GM12878 (cell line): ENCODE measurements at regions not wholly inside any gene's neighbourhood (a gene's known extent, or its start where the extent isn't known, plus 50 kb on each side); places are given as distances from the start of the nearest gene placed in this dataset.

Experiments used
- ATAC-seq: fragments of 200-7000 bp; cut with Tn5 transposase; 3 replicates; pipeline ENCODE4 v1.9.1; 2020; ENCODE audit warnings: mild to moderate bottlenecking, moderate library complexity
- BruUV-seq: library from RNA; stranded (reverse); fragments of 400-500 nt; replicated peaks from 2 replicates; lab custom pipeline; 2021; lab: Mats Ljungman, UMichigan
- CTCF ChIA-PET: fragments of 300-600 bp; sonication (Branson Sonifier 250); formaldehyde crosslinking; extraction: SDS; loops from one replicate; lab custom pipeline; 2021; ENCODE audit warnings: inconsistent platforms; lab: Yijun Ruan, JAX
- POLR2A ChIA-PET: fragments of 350-600 bp; formaldehyde crosslinking; extraction: SDS; loops from one replicate; lab custom pipeline; 2021; ENCODE audit warnings: inconsistent platforms; lab: Charles Lee
- RAD21 ChIA-PET: fragments of 300-600 bp; sonication (Branson Sonifier 250); formaldehyde crosslinking; loops from one replicate; lab custom pipeline; 2023; ENCODE audit warnings: antibody characterized with exemption; ENCODE audit not compliant: unreplicated experiment; lab: Charles Lee
- SMC1A ChIA-PET: fragments of 300-600 bp; sonication (Branson Sonifier 250); formaldehyde crosslinking; loops from one replicate; lab custom pipeline; 2023; ENCODE audit not compliant: unreplicated experiment, uncharacterized antibody; lab: Charles Lee
- DNase-seq: peaks from one replicate; pipeline ENCODE4 v3.0.0-alpha.2; 2011; ENCODE audit warnings: low read depth, low spot score
- FAIRE-seq: peaks from 3 replicates; lab custom pipeline; 2011; peaks lifted over from hg19 to GRCh38; lab: Jason Lieb, UNC
- H2AFZ ChIP-seq: 2 replicates; pipeline ENCODE4 v1.6.0; 2011; ENCODE audit warnings: low read depth, low read length, control low read depth; ENCODE audit not compliant: control insufficient read depth
- H3K27ac ChIP-seq: 2 replicates; pipeline ENCODE4 v1.5.1; 2011; ENCODE audit warnings: control low read depth; ENCODE audit not compliant: control insufficient read depth, insufficient read depth
- H3K27me3 ChIP-seq, 2 experiments: replicated peaks in 1 of 2; 2 replicates each; pipeline versions ENCODE4 v1.6.0 to v1.6.1; 2011; ENCODE audit warnings: low read length in 1 of 2; ENCODE audit not compliant: control insufficient read depth in 2 of 2, insufficient read depth in 2 of 2
- H3K36me3 ChIP-seq, 2 experiments: 2 replicates each; pipeline ENCODE4 v1.5.1; 2011; ENCODE audit warnings: low read length in 1 of 2; ENCODE audit not compliant: control insufficient read depth in 2 of 2, insufficient read depth in 2 of 2
- H3K4me1 ChIP-seq: 2 replicates; pipeline ENCODE4 v1.6.1; 2011; ENCODE audit warnings: mild to moderate bottlenecking, low read length, moderate library complexity, mixed read lengths; ENCODE audit not compliant: control insufficient read depth, insufficient read depth
- H3K4me2 ChIP-seq: 2 replicates; pipeline ENCODE4 v1.6.0; 2011; ENCODE audit warnings: control low read depth; ENCODE audit not compliant: control insufficient read depth, insufficient read depth
- H3K4me3 ChIP-seq: fragments of 200-600 bp; sonication (generic); 2 replicates; pipeline ENCODE4 v1.5.1; 2016
- H3K79me2 ChIP-seq: 2 replicates; pipeline ENCODE4 v1.6.0; 2011; ENCODE audit warnings: low read length; ENCODE audit not compliant: control insufficient read depth, insufficient read depth
- H3K9ac ChIP-seq: 2 replicates; pipeline ENCODE4 v1.8.0; 2011; ENCODE audit warnings: low read length, control low read depth, mixed read lengths; ENCODE audit not compliant: control insufficient read depth, insufficient read depth
- H3K9me3 ChIP-seq: replicated peaks from 3 replicates; pipeline ENCODE4 v1.5.1; 2011; ENCODE audit warnings: mild to moderate bottlenecking, low read length; ENCODE audit not compliant: control insufficient read depth, insufficient read depth
- H4K20me1 ChIP-seq: 2 replicates; pipeline ENCODE4 v1.6.0; 2011; ENCODE audit not compliant: control insufficient read depth, insufficient read depth
- BCL3 ChIP-seq: IDR thresholded peaks from 2 replicates; pipeline ENCODE4 v1.6.1; 2011; ENCODE audit warnings: borderline replicate concordance, low read depth, mild to moderate bottlenecking, moderate library complexity, low read length; ENCODE audit not compliant: insufficient read depth, poor library complexity, severe bottlenecking
- KAT2A ChIP-seq: conservative IDR thresholded peaks from 2 replicates; pipeline ENCODE4 v1.6.1; 2011; ENCODE audit warnings: low read depth, low read length; ENCODE audit not compliant: control insufficient read depth
- RUNX3 ChIP-seq: IDR thresholded peaks from 2 replicates; pipeline ENCODE4 v1.6.1; 2012; ENCODE audit warnings: low read length, inconsistent platforms
- WRNIP1 ChIP-seq: IDR thresholded peaks from 2 replicates; pipeline ENCODE4 v1.6.1; 2011; ENCODE audit warnings: low read depth, low read length, improper control_type of control experiment, borderline replicate concordance
- ZNF592 ChIP-seq: fragments of 450-650 bp; IDR thresholded peaks from 2 replicates; pipeline ENCODE4 v1.6.1; 2017; ENCODE audit warnings: mild to moderate bottlenecking, moderate library complexity
- WGBS: methylation state at CpG from one replicate; pipeline ENCODE4 v1.1.6; 2016; ENCODE audit warnings: low lambda C conversion rate; ENCODE audit not compliant: insufficient replicate concordance, insufficient coverage; ENCODE audit errors: missing lambda C conversion rate; 5-methylcytosine and 5-hydroxymethylcytosine counted together
- in situ Hi-C: fragments of 300-500 bp; cut with MboI; formaldehyde crosslinking; loops from 9 replicates; pipeline ENCODE4 v1.14.3; 2018; ENCODE audit warnings: mixed read lengths
- intact Hi-C: fragments of 100-400 bp; cut with micrococcal nuclease; formaldehyde crosslinking; loops from one replicate; pipeline ENCODE4 v1.14.2; 2022; ENCODE audit not compliant: unreplicated experiment

- TF ChIP-seq ZNF592 (no peak), KAT2A (no peak)
- TF ChIP-seq, all 136 proteins: peak for 0
These were observed 93.7 kb upstream of the MRPS30 start (continued) for GRCh38 chr5:44714871-44715561.

- H3K4me3 ChIP-seq: no peak overlapping the region
- no peaks in the 10 kb centered on the region for H3K9me3 ChIP-seq
- H3K27me3 ChIP-seq: no peaks in the 10 kb centered on the region
- no peaks in the 10 kb centered on the region for H3K79me2 ChIP-seq
- RAD21 ChIA-PET: no interaction called here
- no peak for FAIRE-seq
- TF ChIP-seq WRNIP1 (no peak), BCL3 (no peak), RUNX3 (no peak)
- TF ChIP-seq, all 136 proteins: peak for 0
- H4K20me1 ChIP-seq: no peaks in the 10 kb centered on the region
- ChIA-PET CTCF (interaction anchor here (1.3 kb wide), 1 partner anchor 10 kb away, joined by 4 read pairs; no protein-coding TSS in a partner anchor), SMC1A (no interaction called here), POLR2A (no interaction called here)
- no TSS peak for BruUV-seq
- H3K9ac ChIP-seq: no peak overlapping the region
- in situ Hi-C loops: no loop called here
- intact Hi-C loops: no loop called here
- no peak overlapping the region for H3K27ac ChIP-seq
- no peak overlapping the region for H2AFZ ChIP-seq
- no peak for DNase-seq
- H3K4me1 ChIP-seq: no peaks in the 10 kb centered on the region
- H3K4me2 ChIP-seq: no peak overlapping the region
- 50% methylated on average over 3 of the region's 3 CpGs for WGBS
- ATAC-seq: no peak
- no peaks in the 10 kb centered on the region for H3K36me3 ChIP-seq
These were observed 95.3 kb upstream of the MRPS30 start for GRCh38 chr5:44713446-44713845.
